HCT116 (cell line): ENCODE measurements at regions not wholly inside any gene's neighbourhood (a gene's known extent, or its start where the extent isn't known, plus 50 kb on each side); places are given as distances from the start of the nearest gene placed in this dataset.

Experiments used
- ATAC-seq: fragments of 200-7000 bp; cut with Tn5 transposase; 2 replicates; pipeline ENCODE4 v1.9.1; 2020; ENCODE audit warnings: mild to moderate bottlenecking, moderate library complexity
- BruUV-seq: library from RNA; stranded (reverse); fragments of 400-500 nt; replicated peaks from 2 replicates; lab custom pipeline; 2021; lab: Mats Ljungman, UMichigan
- CTCF ChIA-PET: fragments of 300-600 bp; sonication (Branson Sonifier 250); formaldehyde crosslinking; loops from one replicate; lab custom pipeline; 2021; ENCODE audit warnings: antibody characterized with exemption; lab: Charles Lee
- POLR2A ChIA-PET: fragments of 300-600, 350-600 bp; sonication (Branson Sonifier 250); formaldehyde crosslinking; loops from one replicate; lab custom pipeline; 2021; ENCODE audit warnings: antibody characterized with exemption; lab: Charles Lee
- RAD21 ChIA-PET, 2 experiments: fragments of 300-600 bp; sonication (Branson Sonifier 250); formaldehyde crosslinking; loops; one replicate each; lab custom pipeline; 2023; ENCODE audit warnings: low total read pairs in 2 of 2; ENCODE audit not compliant: uncharacterized antibody in 2 of 2, unreplicated experiment in 2 of 2, low non-redundant PET in 1 of 2; lab: Charles Lee
- DNase-seq: peaks from one replicate; pipeline ENCODE4 v3.0.0-alpha.2; 2010; ENCODE audit warnings: low read depth, low spot score
- H2AFZ ChIP-seq: fragments of 200-600 bp; shearing (Covaris generic), sonication (generic); 2 replicates; pipeline ENCODE4 v1.6.1; 2017; ENCODE audit warnings: low read depth, mixed run types, mixed read lengths, antibody characterized with exemption, low read length; ENCODE audit not compliant: poor library complexity, severe bottlenecking
- H3K27ac ChIP-seq: 2 replicates; pipeline ENCODE4 v1.5.1; 2012; ENCODE audit warnings: low read depth, low read length
- H3K27me3 ChIP-seq: fragments of 200-600 bp; sonication (generic); 2 replicates; pipeline ENCODE4 v1.6.1; 2016; ENCODE audit warnings: mixed run types, low read length, mixed read lengths; ENCODE audit not compliant: insufficient read depth
- H3K36me3 ChIP-seq, 2 experiments: fragments of 200-500 bp in 1 of 2; fragments of 200-600 bp in 1 of 2; sonication (Bioruptor generic) in 1 of 2; sonication (generic) in 1 of 2; 2 replicates each; pipeline versions ENCODE4 v1.5.1 to v1.6.1; 2014 to 2016; ENCODE audit warnings: low read length in 2 of 2, inconsistent platforms in 1 of 2, mixed read lengths in 1 of 2, mixed run types in 1 of 2; ENCODE audit not compliant: insufficient read depth in 2 of 2, control insufficient read depth in 1 of 2
- H3K4me1 ChIP-seq, 2 experiments: fragments of 200-600 bp in 1 of 2; sonication (generic) in 1 of 2; 2 replicates each; pipeline versions ENCODE4 v1.5.1 to v1.6.1; 2012 to 2017; ENCODE audit warnings: low read length in 2 of 2, inconsistent platforms in 1 of 2, mild to moderate bottlenecking in 1 of 2, mixed read lengths in 1 of 2, mixed run types in 1 of 2, moderate library complexity in 1 of 2; ENCODE audit not compliant: insufficient read depth in 2 of 2, control insufficient read depth in 1 of 2
- H3K4me2 ChIP-seq: fragments of 200-600 bp; sonication (generic); 2 replicates; pipeline ENCODE4 v1.6.1; 2017; ENCODE audit warnings: mixed run types, low read length, mixed read lengths
- H3K4me3 ChIP-seq, 2 experiments: fragments of 200-600 bp in 1 of 2; sonication (generic) in 1 of 2; replicated peaks in 1 of 2; 2 replicates each; pipeline ENCODE4 v1.5.1; 2011 to 2016; ENCODE audit warnings: low read length in 2 of 2, control low read depth in 1 of 2, low read depth in 1 of 2, mild to moderate bottlenecking in 1 of 2, mixed read lengths in 1 of 2, mixed run types in 1 of 2
- H3K79me2 ChIP-seq: fragments of 200-600 bp; sonication (generic); 2 replicates; pipeline ENCODE4 v1.6.1; 2017; ENCODE audit warnings: mild to moderate bottlenecking, mixed run types, low read length, moderate library complexity, mixed read lengths; ENCODE audit not compliant: insufficient read depth
- H3K9ac ChIP-seq: fragments of 200-600 bp; sonication (generic); 2 replicates; pipeline ENCODE4 v1.6.1; 2016; ENCODE audit warnings: low read length, mixed read lengths
- H3K9me2 ChIP-seq: fragments of 200-600 bp; sonication (generic), shearing (Covaris generic); 2 replicates; pipeline ENCODE4 v1.6.1; 2017; ENCODE audit warnings: mixed run types, mild to moderate bottlenecking, moderate library complexity; ENCODE audit not compliant: insufficient read depth
- H3K9me3 ChIP-seq, 2 experiments: fragments of 200-500 bp in 1 of 2; fragments of 200-600 bp in 1 of 2; sonication (Bioruptor generic) in 1 of 2; sonication (generic) in 1 of 2; 2 replicates each; pipeline ENCODE4 v1.6.1; 2014 to 2017; ENCODE audit warnings: low read length in 2 of 2, mixed read lengths in 2 of 2, inconsistent platforms in 1 of 2, low read depth in 1 of 2, mild to moderate bottlenecking in 1 of 2, mixed run types in 1 of 2, moderate library complexity in 1 of 2; ENCODE audit not compliant: control insufficient read depth in 1 of 2, insufficient read depth in 1 of 2
- H4K20me1 ChIP-seq: fragments of 200-600 bp; sonication (generic), shearing (Covaris generic); 2 replicates; pipeline ENCODE4 v1.6.1; 2017; ENCODE audit warnings: mixed run types, mild to moderate bottlenecking, moderate library complexity; ENCODE audit not compliant: insufficient read depth
- CBX3 ChIP-seq: IDR thresholded peaks from 2 replicates; pipeline ENCODE4 v1.6.1; 2012; ENCODE audit warnings: low read depth
- CEBPB ChIP-seq: IDR thresholded peaks from 2 replicates; pipeline ENCODE4 v1.6.1; 2012; ENCODE audit warnings: low read depth
- CTCF ChIP-seq, 3 experiments: fragments of 200-600 bp in 1 of 3; sonication (generic) in 1 of 3; IDR thresholded peaks in 2 of 3; conservative IDR thresholded peaks in 1 of 3; 2 replicates each; pipeline ENCODE4 v1.5.1; 2012 to 2017; ENCODE audit warnings: low read depth in 2 of 3, low read length in 2 of 3, antibody characterized with exemption in 1 of 3, borderline replicate concordance in 1 of 3, control low read depth in 1 of 3, mild to moderate bottlenecking in 1 of 3, mixed read lengths in 1 of 3, mixed run types in 1 of 3, moderate library complexity in 1 of 3; ENCODE audit not compliant: insufficient read depth in 1 of 3
- ELF1 ChIP-seq: IDR thresholded peaks from 2 replicates; pipeline ENCODE4 v1.6.1; 2012; ENCODE audit warnings: low read depth, borderline replicate concordance
- FOSL1 ChIP-seq: IDR thresholded peaks from 2 replicates; pipeline ENCODE4 v1.6.1; 2012; ENCODE audit warnings: low read depth
- MAX ChIP-seq: IDR thresholded peaks from 2 replicates; pipeline ENCODE4 v1.6.1; 2012
- POLR2A ChIP-seq: IDR thresholded peaks from 2 replicates; pipeline ENCODE4 v1.7.0; 2011; ENCODE audit warnings: borderline replicate concordance; ENCODE audit not compliant: insufficient read depth, insufficient read length; ENCODE audit errors: extremely low read depth
- REST ChIP-seq: IDR thresholded peaks from 2 replicates; pipeline ENCODE4 v1.6.1; 2012; ENCODE audit warnings: low read depth
- SP1 ChIP-seq: IDR thresholded peaks from 2 replicates; pipeline ENCODE4 v1.6.1; 2012; ENCODE audit warnings: low read depth
- intact Hi-C: fragments of 100-400 bp; cut with micrococcal nuclease; formaldehyde crosslinking; loops from 2 replicates; pipeline ENCODE4 v1.10.0; 2022

GRCh38 chr10:25094590-25094989 lies 78.2 kb downstream of the THNSL1 start:
- Histone ChIP-seq H2AFZ (no peak overlapping the region), H3K4me1 (no peaks in the 10 kb centered on the region), H3K9me2 (no peaks in the 10 kb centered on the region), H3K9me3 (peaks cover 4 to 6% of the 10 kb centered on the region in 2 experiments; a peak in 3 of 4 replicates), H3K36me3 (no peaks in the 10 kb centered on the region)
- no peak for ATAC-seq
- peak; percentile 25; the same call in 1 of the 2 replicates for TF ChIP-seq CBX3
- no peak for TF ChIP-seq CEBPB
- TF ChIP-seq, all 23 proteins: peak for 1
- H3K79me2 ChIP-seq: no peaks in the 10 kb centered on the region
- no TSS peak for BruUV-seq
- intact Hi-C loops: no loop called here
- H3K4me2 ChIP-seq: no peak overlapping the region
- H3K9ac ChIP-seq: no peak overlapping the region
- RAD21 ChIA-PET: no interaction called here
- H3K27me3 ChIP-seq: no peaks in the 10 kb centered on the region
- POLR2A ChIA-PET: no interaction called here
- H3K27ac ChIP-seq: no peak overlapping the region
- no peak for DNase-seq
- no peaks in the 10 kb centered on the region for H4K20me1 ChIP-seq
- CTCF ChIA-PET: no interaction called here
- H3K4me3 ChIP-seq: no peak overlapping the region

- H3K9me2 ChIP-seq: no peaks in the 10 kb centered on the region
- H3K4me3 ChIP-seq: no peak overlapping the region
- no peak for DNase-seq
- H3K9ac ChIP-seq: no peak overlapping the region
- no peak overlapping the region for H3K27ac ChIP-seq
- no peaks in the 10 kb centered on the region for H4K20me1 ChIP-seq
- no peaks in the 10 kb centered on the region for H3K27me3 ChIP-seq
- TF ChIP-seq MAX: no peak
- TF ChIP-seq SP1: no peak
- TF ChIP-seq ELF1: no peak
- no peak for TF ChIP-seq FOSL1
- TF ChIP-seq REST: no peak
- no peak for TF ChIP-seq POLR2A
- TF ChIP-seq CTCF (IDR thresholded peaks at IDR 0.05 in 2 of 3, conservative IDR thresholded peaks at IDR 0.05 in 1 of 3; ENCODE audit: borderline replicate concordance in 1 of 3, insufficient read depth in 1 of 3, low read depth in 2 of 3, low read length in 2 of 3): 0 out of 6 replicates have a peak, but pooled peaks of 1 of the 3 experiments have one; percentile 9
- TF ChIP-seq, all 23 proteins: peak for 1
- no peaks in the 10 kb centered on the region for H3K79me2 ChIP-seq
- BruUV-seq: no TSS peak
- intact Hi-C loops: no loop called here
- peak; percentile 54; the same call in 1 of the 2 replicates for ATAC-seq
- H2AFZ ChIP-seq: no peak overlapping the region
- H3K4me1 ChIP-seq: no peaks in the 10 kb centered on the region
- no peak overlapping the region for H3K4me2 ChIP-seq
- RAD21 ChIA-PET: no interaction called here
- CTCF ChIA-PET: no interaction called here
- no peaks in the 10 kb centered on the region for H3K36me3 ChIP-seq
- POLR2A ChIA-PET: interaction anchor here (0.6 kb wide), 1 partner anchor 70 kb away, joined by 3 read pairs; no protein-coding TSS in a partner anchor
- H3K9me3 ChIP-seq: no peaks in the 10 kb centered on the region
These were observed 77.0 kb upstream of the GPR158 start for GRCh38 chr10:25097669-25098411.
